MM.1S (cell line): ENCODE measurements at regions not wholly inside any gene's neighbourhood (a gene's known extent, or its start where the extent isn't known, plus 50 kb on each side); places are given as distances from the start of the nearest gene placed in this dataset.

ENCODE experiments used
- DNase-seq: peaks from one replicate; pipeline ENCODE4 v3.0.0-alpha.2; 2015
- H2AFZ ChIP-seq: fragments of 300-600 bp; sonication (generic); 2 replicates; pipeline ENCODE4 v1.6.0; 2016; ENCODE audit warnings: antibody characterized with exemption, low read length
- H3F3A ChIP-seq: fragments of 300-600 bp; sonication (generic); 2 replicates; pipeline ENCODE4 v1.6.1; 2016; ENCODE audit warnings: mild to moderate bottlenecking, antibody characterized with exemption, low read length, moderate library complexity, mixed read lengths; ENCODE audit not compliant: insufficient read depth
- H3K27ac ChIP-seq: fragments of 300-600 bp; sonication (generic); 2 replicates; pipeline ENCODE4 v1.5.1; 2016; ENCODE audit warnings: mild to moderate bottlenecking, low read length
- H3K27me3 ChIP-seq: fragments of 300-600 bp; sonication (generic); replicated peaks from 2 replicates; pipeline ENCODE4 v1.6.0; 2016; ENCODE audit warnings: low read length; ENCODE audit not compliant: insufficient read depth
- H3K36me3 ChIP-seq: fragments of 300-600 bp; sonication (generic); replicated peaks from 2 replicates; pipeline ENCODE4 v1.6.1; 2016; ENCODE audit warnings: mild to moderate bottlenecking, low read length, mixed read lengths; ENCODE audit not compliant: insufficient read depth
- H3K4me1 ChIP-seq: fragments of 300-600 bp; sonication (generic); 2 replicates; pipeline ENCODE4 v1.6.1; 2016; ENCODE audit warnings: low read length, mixed read lengths
- H3K4me2 ChIP-seq: fragments of 300-600 bp; sonication (generic); 2 replicates; pipeline ENCODE4 v1.6.0; 2016; ENCODE audit warnings: low read depth, low read length
- H3K4me3 ChIP-seq: fragments of 300-600 bp; sonication (generic); 2 replicates; pipeline ENCODE4 v1.5.1; 2016; ENCODE audit warnings: low read length, mixed read lengths
- H3K79me2 ChIP-seq: fragments of 300-600 bp; sonication (generic); 2 replicates; pipeline ENCODE4 v1.6.1; 2016; ENCODE audit warnings: mixed run types, low read length, mixed read lengths
- H3K9ac ChIP-seq: fragments of 300-600 bp; sonication (generic); 2 replicates; pipeline ENCODE4 v1.6.1; 2016; ENCODE audit warnings: low read length, mixed read lengths
- H3K9me2 ChIP-seq: fragments of 300-600 bp; sonication (generic); replicated peaks from 2 replicates; pipeline ENCODE4 v1.6.1; 2016; ENCODE audit warnings: mild to moderate bottlenecking, low read length, mixed read lengths; ENCODE audit not compliant: insufficient read depth
- H3K9me3 ChIP-seq: fragments of 300-600 bp; sonication (generic); replicated peaks from 2 replicates; pipeline ENCODE4 v1.6.1; 2016; ENCODE audit warnings: mild to moderate bottlenecking, low read length, mixed read lengths; ENCODE audit not compliant: insufficient read depth
- H4K20me1 ChIP-seq: fragments of 300-600 bp; sonication (generic); 2 replicates; pipeline ENCODE4 v1.6.1; 2016; ENCODE audit warnings: mild to moderate bottlenecking, low read length, moderate library complexity, mixed read lengths; ENCODE audit not compliant: insufficient read depth
- EZH2 ChIP-seq: fragments of 300-600 bp; sonication (generic); optimal IDR thresholded peaks from 2 replicates; pipeline ENCODE3; 2017; ENCODE audit warnings: low read depth, mild to moderate bottlenecking, antibody characterized with exemption, low read length, mixed read lengths
- EZH2phosphoT487 ChIP-seq: fragments of 300-600 bp; sonication (generic); IDR thresholded peaks from 2 replicates; pipeline ENCODE4 v1.6.1; 2018; ENCODE audit warnings: antibody characterized with exemption, low read length
- TF ChIP-seq, protein P1 (sequence below): fragments of 300-600 bp; sonication (generic); IDR thresholded peaks from 2 replicates; pipeline ENCODE4 v1.5.1; 2016; ENCODE audit warnings: antibody characterized with exemption, low read length, mixed read lengths

DNA sequence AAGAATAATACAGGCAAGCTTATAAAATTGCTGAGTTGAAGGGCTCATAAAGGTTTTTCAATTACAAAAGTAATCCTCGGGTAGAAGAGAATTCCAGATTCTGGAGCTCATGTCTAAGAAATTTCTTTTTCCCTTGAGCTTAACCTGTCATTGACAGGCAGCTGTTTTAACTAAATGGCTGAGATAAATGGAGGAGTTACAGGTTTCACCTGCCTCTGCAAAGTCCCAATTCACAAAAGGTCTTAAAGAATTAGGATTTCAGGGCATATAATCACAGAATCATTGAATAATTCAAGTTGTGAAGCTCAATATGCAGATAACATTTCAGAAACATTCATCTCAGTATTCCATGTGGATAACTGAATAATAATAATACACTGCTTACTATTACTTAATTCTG, 660.1 kb upstream of the NRSN1 start:
- Histone ChIP-seq H2AFZ (no peak overlapping the region), H3K27ac (no peak overlapping the region), H3K4me2 (no peak overlapping the region), H3F3A (no peaks in the 10 kb centered on the region), H3K9me2 (no peaks in the 10 kb centered on the region), H3K79me2 (no peaks in the 10 kb centered on the region), H4K20me1 (no peaks in the 10 kb centered on the region), H3K27me3 (no peaks in the 10 kb centered on the region), H3K36me3 (no peaks in the 10 kb centered on the region), H3K9ac (no peak overlapping the region), H3K4me3 (no peak overlapping the region), H3K4me1 (no peaks in the 10 kb centered on the region), H3K9me3 (no peaks in the 10 kb centered on the region)
- TF ChIP-seq EZH2: no peak
- no peak for DNase-seq

- no peak overlapping the region for H2AFZ ChIP-seq
- H3K9me3 ChIP-seq: no peaks in the 10 kb centered on the region
- H3K79me2 ChIP-seq: no peaks in the 10 kb centered on the region
- H3K36me3 ChIP-seq: no peaks in the 10 kb centered on the region
- no peak overlapping the region for H3K27ac ChIP-seq
- H3K9me2 ChIP-seq: no peaks in the 10 kb centered on the region
- H3K4me2 ChIP-seq: no peak overlapping the region
- no peaks in the 10 kb centered on the region for H4K20me1 ChIP-seq
- no peaks in the 10 kb centered on the region for H3K4me1 ChIP-seq
- no peaks in the 10 kb centered on the region for H3F3A ChIP-seq
- no peak for DNase-seq
- H3K9ac ChIP-seq: no peak overlapping the region
- no peak for TF ChIP-seq EZH2phosphoT487
- TF ChIP-seq, protein P1, sequence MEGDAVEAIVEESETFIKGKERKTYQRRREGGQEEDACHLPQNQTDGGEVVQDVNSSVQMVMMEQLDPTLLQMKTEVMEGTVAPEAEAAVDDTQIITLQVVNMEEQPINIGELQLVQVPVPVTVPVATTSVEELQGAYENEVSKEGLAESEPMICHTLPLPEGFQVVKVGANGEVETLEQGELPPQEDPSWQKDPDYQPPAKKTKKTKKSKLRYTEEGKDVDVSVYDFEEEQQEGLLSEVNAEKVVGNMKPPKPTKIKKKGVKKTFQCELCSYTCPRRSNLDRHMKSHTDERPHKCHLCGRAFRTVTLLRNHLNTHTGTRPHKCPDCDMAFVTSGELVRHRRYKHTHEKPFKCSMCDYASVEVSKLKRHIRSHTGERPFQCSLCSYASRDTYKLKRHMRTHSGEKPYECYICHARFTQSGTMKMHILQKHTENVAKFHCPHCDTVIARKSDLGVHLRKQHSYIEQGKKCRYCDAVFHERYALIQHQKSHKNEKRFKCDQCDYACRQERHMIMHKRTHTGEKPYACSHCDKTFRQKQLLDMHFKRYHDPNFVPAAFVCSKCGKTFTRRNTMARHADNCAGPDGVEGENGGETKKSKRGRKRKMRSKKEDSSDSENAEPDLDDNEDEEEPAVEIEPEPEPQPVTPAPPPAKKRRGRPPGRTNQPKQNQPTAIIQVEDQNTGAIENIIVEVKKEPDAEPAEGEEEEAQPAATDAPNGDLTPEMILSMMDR: no peak
- TF ChIP-seq EZH2: no peak
- H3K27me3 ChIP-seq: no peaks in the 10 kb centered on the region
- H3K4me3 ChIP-seq: no peak overlapping the region
These were observed 648.4 kb upstream of the NRSN1 start for GRCh38 chr6:23477586-23477985.

DNA sequence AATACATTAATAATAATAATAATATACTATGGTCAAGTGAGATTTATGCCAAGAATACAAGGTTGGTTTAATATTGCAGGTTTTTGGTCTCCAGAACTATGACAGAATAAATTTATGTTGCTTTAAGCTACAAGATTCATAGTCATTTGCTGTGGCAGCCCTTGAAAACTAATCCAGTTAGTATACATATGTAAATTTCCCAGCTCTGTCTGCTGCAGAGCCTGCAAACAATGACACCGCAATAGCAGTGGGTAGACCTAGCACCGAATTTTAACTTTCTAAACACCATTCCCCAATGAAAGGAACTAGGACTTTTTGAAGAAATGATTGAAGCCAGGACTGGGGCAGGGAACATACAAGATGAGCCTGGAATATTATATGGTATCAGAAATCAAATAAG, 647.7 kb upstream of the NRSN1 start:
- no peaks in the 10 kb centered on the region for H3K9me3 ChIP-seq
- H3K9ac ChIP-seq: no peak overlapping the region
- no peaks in the 10 kb centered on the region for H3K4me1 ChIP-seq
- no peak overlapping the region for H3K4me2 ChIP-seq
- DNase-seq: no peak
- H3K27me3 ChIP-seq: no peaks in the 10 kb centered on the region
- H3K9me2 ChIP-seq: no peaks in the 10 kb centered on the region
- H3K27ac ChIP-seq: no peak overlapping the region
- no peak overlapping the region for H2AFZ ChIP-seq
- no peaks in the 10 kb centered on the region for H3K36me3 ChIP-seq
- no peaks in the 10 kb centered on the region for H3F3A ChIP-seq
- H3K4me3 ChIP-seq: no peak overlapping the region
- TF ChIP-seq EZH2: no peak
- TF ChIP-seq, protein P1: no peak
- TF ChIP-seq EZH2phosphoT487: no peak
- no peaks in the 10 kb centered on the region for H4K20me1 ChIP-seq
- H3K79me2 ChIP-seq: no peaks in the 10 kb centered on the region

DNA sequence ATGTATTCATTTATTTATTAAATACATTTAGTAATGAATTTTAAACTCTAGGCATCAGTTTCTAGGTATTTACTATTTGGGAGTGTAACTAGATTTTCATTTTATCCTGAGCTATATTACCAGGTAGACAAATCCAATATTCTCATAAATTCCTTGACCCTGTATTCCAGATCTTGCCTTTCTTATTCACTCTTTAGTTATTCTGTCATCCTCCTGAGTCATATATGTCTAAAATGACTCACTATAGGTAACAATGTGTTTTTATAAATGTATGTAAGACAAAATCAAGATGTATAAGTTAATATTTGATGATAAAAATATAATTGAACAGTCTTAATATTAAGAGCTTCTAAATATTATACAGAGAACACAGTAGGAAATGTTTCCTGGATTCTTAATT, 642.1 kb upstream of the NRSN1 start:
- TF ChIP-seq EZH2phosphoT487: no peak
- TF ChIP-seq, protein P1: no peak
- TF ChIP-seq EZH2: no peak
- no peak overlapping the region for H3K27ac ChIP-seq
- no peaks in the 10 kb centered on the region for H4K20me1 ChIP-seq
- H3K9me3 ChIP-seq: no peaks in the 10 kb centered on the region
- H3K4me3 ChIP-seq: no peak overlapping the region
- H3K4me1 ChIP-seq: no peaks in the 10 kb centered on the region
- no peak overlapping the region for H2AFZ ChIP-seq
- no peaks in the 10 kb centered on the region for H3K79me2 ChIP-seq
- H3F3A ChIP-seq: no peaks in the 10 kb centered on the region
- DNase-seq: no peak
- no peaks in the 10 kb centered on the region for H3K27me3 ChIP-seq
- H3K9me2 ChIP-seq: no peaks in the 10 kb centered on the region
- H3K9ac ChIP-seq: no peak overlapping the region
- H3K4me2 ChIP-seq: no peak overlapping the region
- H3K36me3 ChIP-seq: no peaks in the 10 kb centered on the region
